ENCODE measurements at regions not wholly inside any gene's neighbourhood (a gene's known extent, or its start where the extent isn't known, plus 50 kb on each side); places are given as distances from the start of the nearest gene placed in this dataset.

DNA sequence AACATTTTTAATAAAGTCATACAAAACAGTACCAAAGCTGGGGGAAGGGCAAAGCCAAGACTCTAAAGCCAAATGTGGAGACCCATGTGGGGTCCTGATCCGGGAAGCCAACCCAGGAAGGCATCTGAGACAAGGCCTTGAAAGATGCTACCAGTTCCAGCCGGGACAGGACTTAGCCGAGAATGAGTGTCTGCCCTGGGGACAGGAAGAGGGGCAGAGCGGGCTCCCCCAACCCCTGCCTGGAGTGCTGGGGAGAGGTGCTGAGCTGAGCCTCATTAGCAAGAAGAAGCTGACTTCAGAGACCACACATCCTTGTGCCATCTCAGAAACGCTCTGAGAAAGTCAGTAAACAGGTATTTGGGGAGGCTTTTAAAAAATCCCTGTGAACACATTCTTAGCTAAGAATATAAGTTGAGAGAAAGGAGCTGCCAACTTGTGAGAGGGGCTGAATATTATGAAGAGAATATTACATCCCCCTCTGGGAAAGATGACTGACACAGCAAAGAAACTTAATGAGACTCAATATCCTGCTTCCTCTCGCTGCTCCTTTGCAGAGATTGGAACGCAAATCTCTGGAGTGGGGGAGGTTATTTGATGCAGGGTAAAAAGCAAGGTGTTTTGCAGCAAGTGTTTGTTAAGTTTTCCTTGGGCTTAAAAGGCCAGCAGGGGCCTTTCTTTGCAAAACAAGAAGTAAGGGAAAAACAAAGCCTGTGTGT lies 103.3 kb upstream of the KCND3 start:
- H3K36me3 ChIP-seq (ENCODE audit: control insufficient read depth, insufficient read depth, low read length), result no peaks in the 10 kb centered on the region
- TF ChIP-seq, protein P1, sequence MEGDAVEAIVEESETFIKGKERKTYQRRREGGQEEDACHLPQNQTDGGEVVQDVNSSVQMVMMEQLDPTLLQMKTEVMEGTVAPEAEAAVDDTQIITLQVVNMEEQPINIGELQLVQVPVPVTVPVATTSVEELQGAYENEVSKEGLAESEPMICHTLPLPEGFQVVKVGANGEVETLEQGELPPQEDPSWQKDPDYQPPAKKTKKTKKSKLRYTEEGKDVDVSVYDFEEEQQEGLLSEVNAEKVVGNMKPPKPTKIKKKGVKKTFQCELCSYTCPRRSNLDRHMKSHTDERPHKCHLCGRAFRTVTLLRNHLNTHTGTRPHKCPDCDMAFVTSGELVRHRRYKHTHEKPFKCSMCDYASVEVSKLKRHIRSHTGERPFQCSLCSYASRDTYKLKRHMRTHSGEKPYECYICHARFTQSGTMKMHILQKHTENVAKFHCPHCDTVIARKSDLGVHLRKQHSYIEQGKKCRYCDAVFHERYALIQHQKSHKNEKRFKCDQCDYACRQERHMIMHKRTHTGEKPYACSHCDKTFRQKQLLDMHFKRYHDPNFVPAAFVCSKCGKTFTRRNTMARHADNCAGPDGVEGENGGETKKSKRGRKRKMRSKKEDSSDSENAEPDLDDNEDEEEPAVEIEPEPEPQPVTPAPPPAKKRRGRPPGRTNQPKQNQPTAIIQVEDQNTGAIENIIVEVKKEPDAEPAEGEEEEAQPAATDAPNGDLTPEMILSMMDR (IDR thresholded peaks at IDR 0.05; ENCODE audit: insufficient read depth, low read depth, low read length), result no peak
- ChIA-PET CTCF (no interaction called here), POLR2A (no interaction called here)
- DNase-seq (ENCODE audit: low read depth), result no peak
- no peaks in the 10 kb centered on the region for H3K27me3 ChIP-seq (ENCODE audit: control insufficient read depth, insufficient read depth, low read length)
- no peak overlapping the region for H3K4me3 ChIP-seq (ENCODE audit: low read depth, low read length)

DNA sequence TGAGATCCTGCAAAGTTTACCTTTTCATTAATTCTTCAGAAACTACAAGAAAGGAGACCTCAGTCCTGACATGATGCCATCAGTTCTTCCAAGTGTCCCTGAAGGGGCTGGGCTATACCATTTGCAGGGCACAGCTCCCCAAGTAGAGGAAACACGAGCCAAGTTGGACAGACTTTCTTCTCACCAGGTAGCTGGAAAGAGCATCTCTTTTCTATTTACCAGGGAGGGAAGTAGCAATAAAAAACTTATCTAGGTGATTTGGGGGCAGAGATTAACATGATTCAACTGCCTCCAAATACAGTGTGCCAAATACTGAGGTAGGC lies 103.9 kb upstream of the KCND3 start:
- DNase-seq (ENCODE audit: low read depth), result no peak
- TF ChIP-seq, protein P1 (IDR thresholded peaks at IDR 0.05; ENCODE audit: insufficient read depth, low read depth, low read length), result no peak
- CTCF ChIA-PET, result no interaction called here
- Histone ChIP-seq H3K4me3 (ENCODE audit: low read depth, low read length) (no peak overlapping the region), H3K27me3 (ENCODE audit: control insufficient read depth, insufficient read depth, low read length) (no peaks in the 10 kb centered on the region), H3K36me3 (ENCODE audit: control insufficient read depth, insufficient read depth, low read length) (no peaks in the 10 kb centered on the region)
- POLR2A ChIA-PET, result no interaction called here

DNA sequence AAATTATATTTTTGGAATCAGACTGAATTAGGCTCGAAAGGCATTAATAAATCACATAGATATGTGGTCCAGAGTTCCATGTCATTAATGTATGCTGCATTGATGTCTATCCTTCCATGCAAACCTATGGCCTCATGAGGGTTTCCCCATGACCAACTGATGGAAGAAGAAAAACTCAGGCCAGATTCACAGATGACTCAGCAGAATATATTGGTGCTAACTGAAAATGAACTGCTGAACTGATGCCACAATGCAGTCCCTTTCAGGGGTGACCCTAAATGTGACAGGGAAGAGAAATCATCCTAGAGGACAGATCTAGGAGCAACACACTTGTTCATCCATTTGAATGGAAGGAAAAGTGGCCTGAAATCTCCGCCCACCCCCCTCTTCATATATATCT lies 110.5 kb upstream of the KCND3 start:
- TF ChIP-seq, protein P1 (IDR thresholded peaks at IDR 0.05; ENCODE audit: insufficient read depth, low read depth, low read length), result no peak
- POLR2A ChIA-PET, result no interaction called here
- CTCF ChIA-PET, result no interaction called here
- Histone ChIP-seq H3K4me3 (ENCODE audit: low read depth, low read length) (no peak overlapping the region), H3K36me3 (ENCODE audit: control insufficient read depth, insufficient read depth, low read length) (no peaks in the 10 kb centered on the region), H3K27me3 (ENCODE audit: control insufficient read depth, insufficient read depth, low read length) (no peaks in the 10 kb centered on the region)
- DNase-seq (ENCODE audit: low read depth), result no peak

DNA sequence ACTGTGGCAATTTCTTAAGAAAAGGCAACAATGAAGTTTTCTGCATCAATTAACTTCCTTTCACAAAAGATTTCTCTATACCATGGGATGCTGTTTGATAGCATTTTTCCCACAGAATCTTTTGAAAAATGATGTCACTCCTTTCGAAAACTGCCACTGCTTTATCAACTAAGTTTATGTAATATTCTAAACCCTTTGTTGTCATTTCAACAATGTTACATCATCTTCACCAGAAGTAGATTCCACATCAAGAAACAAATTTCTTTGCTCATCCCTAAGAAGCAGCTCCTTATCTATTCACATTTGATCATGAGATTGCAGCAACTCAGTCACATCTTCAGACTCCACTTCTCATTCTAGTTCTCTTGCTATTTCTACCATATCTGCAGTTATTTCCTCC lies 116.1 kb upstream of the KCND3 start:
- ChIA-PET POLR2A (no interaction called here), CTCF (no interaction called here)
- Histone ChIP-seq H3K4me3 (ENCODE audit: low read depth, low read length) (no peak overlapping the region), H3K27me3 (ENCODE audit: control insufficient read depth, insufficient read depth, low read length) (no peaks in the 10 kb centered on the region), H3K36me3 (ENCODE audit: control insufficient read depth, insufficient read depth, low read length) (no peaks in the 10 kb centered on the region)
- TF ChIP-seq, protein P1 (IDR thresholded peaks at IDR 0.05; ENCODE audit: insufficient read depth, low read depth, low read length), result no peak
- no peak for DNase-seq (ENCODE audit: low read depth)

DNA sequence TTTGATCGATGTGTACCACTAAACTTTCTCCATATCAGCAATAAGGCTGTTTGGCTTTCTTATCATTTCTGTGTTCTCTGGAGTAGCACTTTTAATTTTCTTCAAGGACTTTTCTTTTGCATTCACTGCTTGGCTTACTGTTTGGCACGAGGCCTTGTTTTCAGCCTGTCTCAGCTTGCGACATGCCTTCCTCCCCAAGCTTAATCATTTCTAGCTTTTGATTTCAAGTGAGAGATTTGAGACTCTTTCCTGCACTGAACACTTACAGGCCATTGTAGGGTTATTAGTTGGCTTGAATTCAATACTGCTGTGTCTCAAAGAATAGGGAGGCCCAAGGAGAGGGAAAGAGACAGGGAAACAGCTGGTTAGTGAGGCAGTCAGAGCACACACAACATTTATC lies 120.6 kb upstream of the KCND3 start:
- H3K36me3 ChIP-seq (ENCODE audit: control insufficient read depth, insufficient read depth, low read length), result no peaks in the 10 kb centered on the region
- ChIA-PET POLR2A (no interaction called here), CTCF (no interaction called here)
- no peaks in the 10 kb centered on the region for H3K27me3 ChIP-seq (ENCODE audit: control insufficient read depth, insufficient read depth, low read length)
- DNase-seq (ENCODE audit: low read depth), result no peak
- no peak overlapping the region for H3K4me3 ChIP-seq (ENCODE audit: low read depth, low read length)
- TF ChIP-seq, protein P1 (IDR thresholded peaks at IDR 0.05; ENCODE audit: insufficient read depth, low read depth, low read length), result no peak
